MM.1S (cell line): ENCODE measurements at regions not wholly inside any gene's neighbourhood (a gene's known extent, or its start where the extent isn't known, plus 50 kb on each side); places are given as distances from the start of the nearest gene placed in this dataset.

Experiments
- DNase-seq: peaks from one replicate; pipeline ENCODE4 v3.0.0-alpha.2; 2015
- H2AFZ ChIP-seq: fragments of 300-600 bp; sonication (generic); 2 replicates; pipeline ENCODE4 v1.6.0; 2016; ENCODE audit warnings: antibody characterized with exemption, low read length
- H3F3A ChIP-seq: fragments of 300-600 bp; sonication (generic); 2 replicates; pipeline ENCODE4 v1.6.1; 2016; ENCODE audit warnings: mild to moderate bottlenecking, antibody characterized with exemption, low read length, moderate library complexity, mixed read lengths; ENCODE audit not compliant: insufficient read depth
- H3K27ac ChIP-seq: fragments of 300-600 bp; sonication (generic); 2 replicates; pipeline ENCODE4 v1.5.1; 2016; ENCODE audit warnings: mild to moderate bottlenecking, low read length
- H3K27me3 ChIP-seq: fragments of 300-600 bp; sonication (generic); replicated peaks from 2 replicates; pipeline ENCODE4 v1.6.0; 2016; ENCODE audit warnings: low read length; ENCODE audit not compliant: insufficient read depth
- H3K36me3 ChIP-seq: fragments of 300-600 bp; sonication (generic); replicated peaks from 2 replicates; pipeline ENCODE4 v1.6.1; 2016; ENCODE audit warnings: mild to moderate bottlenecking, low read length, mixed read lengths; ENCODE audit not compliant: insufficient read depth
- H3K4me1 ChIP-seq: fragments of 300-600 bp; sonication (generic); 2 replicates; pipeline ENCODE4 v1.6.1; 2016; ENCODE audit warnings: low read length, mixed read lengths
- H3K4me2 ChIP-seq: fragments of 300-600 bp; sonication (generic); 2 replicates; pipeline ENCODE4 v1.6.0; 2016; ENCODE audit warnings: low read depth, low read length
- H3K4me3 ChIP-seq: fragments of 300-600 bp; sonication (generic); 2 replicates; pipeline ENCODE4 v1.5.1; 2016; ENCODE audit warnings: low read length, mixed read lengths
- H3K79me2 ChIP-seq: fragments of 300-600 bp; sonication (generic); 2 replicates; pipeline ENCODE4 v1.6.1; 2016; ENCODE audit warnings: mixed run types, low read length, mixed read lengths
- H3K9ac ChIP-seq: fragments of 300-600 bp; sonication (generic); 2 replicates; pipeline ENCODE4 v1.6.1; 2016; ENCODE audit warnings: low read length, mixed read lengths
- H3K9me2 ChIP-seq: fragments of 300-600 bp; sonication (generic); replicated peaks from 2 replicates; pipeline ENCODE4 v1.6.1; 2016; ENCODE audit warnings: mild to moderate bottlenecking, low read length, mixed read lengths; ENCODE audit not compliant: insufficient read depth
- H3K9me3 ChIP-seq: fragments of 300-600 bp; sonication (generic); replicated peaks from 2 replicates; pipeline ENCODE4 v1.6.1; 2016; ENCODE audit warnings: mild to moderate bottlenecking, low read length, mixed read lengths; ENCODE audit not compliant: insufficient read depth
- H4K20me1 ChIP-seq: fragments of 300-600 bp; sonication (generic); 2 replicates; pipeline ENCODE4 v1.6.1; 2016; ENCODE audit warnings: mild to moderate bottlenecking, low read length, moderate library complexity, mixed read lengths; ENCODE audit not compliant: insufficient read depth
- CTCF ChIP-seq: fragments of 300-600 bp; sonication (generic); IDR thresholded peaks from 2 replicates; pipeline ENCODE4 v1.5.1; 2016; ENCODE audit warnings: antibody characterized with exemption, low read length, mixed read lengths
- EZH2 ChIP-seq: fragments of 300-600 bp; sonication (generic); optimal IDR thresholded peaks from 2 replicates; pipeline ENCODE3; 2017; ENCODE audit warnings: low read depth, mild to moderate bottlenecking, antibody characterized with exemption, low read length, mixed read lengths
- EZH2phosphoT487 ChIP-seq: fragments of 300-600 bp; sonication (generic); IDR thresholded peaks from 2 replicates; pipeline ENCODE4 v1.6.1; 2018; ENCODE audit warnings: antibody characterized with exemption, low read length

DNA sequence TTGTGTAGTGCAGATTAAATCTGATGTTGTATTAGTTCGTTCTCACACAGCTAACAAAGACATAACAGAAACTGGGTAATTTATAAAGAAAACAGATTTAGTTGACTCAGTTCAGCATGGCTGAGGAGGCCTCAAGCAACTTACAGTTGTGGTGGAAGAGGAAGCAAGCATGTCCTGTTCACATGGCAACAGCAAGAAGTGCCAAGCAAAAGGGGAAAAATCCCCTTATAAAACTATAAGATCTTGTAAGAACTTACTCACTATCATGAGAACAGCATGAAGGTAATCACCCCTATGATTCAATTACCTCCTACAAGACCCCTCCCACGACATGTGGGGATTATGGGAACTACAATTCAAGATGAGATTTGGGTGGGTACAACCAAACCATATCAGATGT is 238.6 kb upstream of the PRR16 start:
- no peaks in the 10 kb centered on the region for H3K36me3 ChIP-seq
- H3K4me3 ChIP-seq, result no peak overlapping the region
- H2AFZ ChIP-seq, result no peak overlapping the region
- H3K9me3 ChIP-seq, result no peaks in the 10 kb centered on the region
- H3K4me2 ChIP-seq, result no peak overlapping the region
- no peaks in the 10 kb centered on the region for H3K79me2 ChIP-seq
- no peaks in the 10 kb centered on the region for H4K20me1 ChIP-seq
- no peaks in the 10 kb centered on the region for H3K9me2 ChIP-seq
- no peaks in the 10 kb centered on the region for H3K4me1 ChIP-seq
- no peak overlapping the region for H3K9ac ChIP-seq
- TF ChIP-seq EZH2phosphoT487 (no peak), EZH2 (no peak), CTCF (no peak)
- no peak overlapping the region for H3K27ac ChIP-seq
- no peaks in the 10 kb centered on the region for H3F3A ChIP-seq
- DNase-seq, result no peak
- H3K27me3 ChIP-seq, result no peaks in the 10 kb centered on the region

DNA sequence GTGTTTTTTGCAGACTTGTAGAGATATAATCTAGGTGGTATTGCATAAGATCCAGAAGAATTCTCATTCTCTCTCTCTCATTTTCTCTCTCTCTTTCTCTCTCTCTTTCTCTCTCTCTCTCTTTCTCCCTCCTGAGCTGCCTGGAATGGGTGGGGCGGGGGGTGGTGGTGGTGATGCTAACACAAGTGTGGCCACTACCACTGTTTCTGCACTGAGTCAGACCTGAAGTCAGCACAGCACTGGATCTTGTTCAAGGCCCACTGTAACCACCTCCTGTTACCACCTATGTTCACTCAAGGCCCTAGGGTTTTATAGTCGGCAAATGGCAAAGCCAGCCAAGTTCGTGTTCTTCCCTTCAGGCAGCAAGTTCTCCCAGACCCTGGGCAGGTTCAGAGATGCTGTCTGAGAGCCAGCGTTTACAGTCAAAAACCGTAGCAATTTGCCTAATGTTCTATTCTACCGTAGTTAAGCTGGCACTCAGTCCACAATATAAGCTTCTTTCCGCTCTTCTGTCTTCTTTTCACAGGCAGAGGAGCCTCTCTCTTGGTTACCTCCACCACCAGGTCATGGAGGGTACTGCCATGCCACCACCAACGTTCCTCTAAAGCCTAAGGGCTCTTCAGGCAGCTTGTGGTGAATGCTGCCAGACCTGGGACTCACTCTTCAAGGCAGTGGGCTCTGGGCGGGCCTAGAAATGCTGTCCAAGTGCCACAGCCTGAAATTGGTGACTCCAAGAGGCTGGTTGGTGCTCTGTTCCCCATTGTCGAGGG is 235.7 kb upstream of the PRR16 start:
- no peaks in the 10 kb centered on the region for H3K4me1 ChIP-seq
- no peaks in the 10 kb centered on the region for H3K27me3 ChIP-seq
- DNase-seq, result no peak
- H3K4me3 ChIP-seq, result no peak overlapping the region
- H3K36me3 ChIP-seq, result no peaks in the 10 kb centered on the region
- no peak overlapping the region for H2AFZ ChIP-seq
- no peak overlapping the region for H3K9ac ChIP-seq
- TF ChIP-seq EZH2phosphoT487, result no peak
- 0 out of 2 replicates have a peak, but pooled peaks have one; percentile 6 for TF ChIP-seq CTCF
- no peak for TF ChIP-seq EZH2
- H3K27ac ChIP-seq, result no peak overlapping the region
- no peaks in the 10 kb centered on the region for H4K20me1 ChIP-seq
- H3K79me2 ChIP-seq, result no peaks in the 10 kb centered on the region
- H3K9me3 ChIP-seq, result no peaks in the 10 kb centered on the region
- H3K4me2 ChIP-seq, result no peak overlapping the region
- H3K9me2 ChIP-seq, result no peaks in the 10 kb centered on the region
- H3F3A ChIP-seq, result no peaks in the 10 kb centered on the region

- no peak overlapping the region for H3K4me2 ChIP-seq
- H3K27ac ChIP-seq, result no peak overlapping the region
- no peaks in the 10 kb centered on the region for H3F3A ChIP-seq
- no peaks in the 10 kb centered on the region for H4K20me1 ChIP-seq
- H3K9ac ChIP-seq, result no peak overlapping the region
- no peak overlapping the region for H3K4me3 ChIP-seq
- H3K27me3 ChIP-seq, result no peaks in the 10 kb centered on the region
- TF ChIP-seq CTCF (no peak), EZH2 (no peak), EZH2phosphoT487 (no peak)
- no peaks in the 10 kb centered on the region for H3K9me2 ChIP-seq
- no peak overlapping the region for H2AFZ ChIP-seq
- no peaks in the 10 kb centered on the region for H3K9me3 ChIP-seq
- no peaks in the 10 kb centered on the region for H3K79me2 ChIP-seq
- DNase-seq, result no peak
- H3K4me1 ChIP-seq, result no peaks in the 10 kb centered on the region
- H3K36me3 ChIP-seq, result no peaks in the 10 kb centered on the region
These were observed 235.1 kb upstream of the PRR16 start for GRCh38 chr5:120229036-120229435.
